Lower lobe of right lung (tissue), 2 donors: ENCODE measurements at regions not wholly inside any gene's neighbourhood (a gene's known extent, or its start where the extent isn't known, plus 50 kb on each side); places are given as distances from the start of the nearest gene placed in this dataset.

Source experiments
- ATAC-seq, 2 donors: fragments of 200-7000 bp; cut with Tn5 transposase; one replicate each; pipeline ENCODE4 v1.9.1; 2020 to 2022; ENCODE audit warnings: mild to moderate bottlenecking in 2 of 2, moderate library complexity in 2 of 2
- DNase-seq: peaks from one replicate; pipeline ENCODE4 v3.0.0-alpha.2; 2020
- H3K27ac ChIP-seq: fragments of 200-600 bp; one replicate; pipeline ENCODE4 v1.8.0; 2022
- H3K27me3 ChIP-seq: fragments of 200-600 bp; one replicate; pipeline ENCODE4 v1.8.0; 2022; ENCODE audit warnings: low read depth
- H3K36me3 ChIP-seq: fragments of 200-600 bp; one replicate; pipeline ENCODE4 v1.8.0; 2022; ENCODE audit warnings: mild to moderate bottlenecking
- H3K4me1 ChIP-seq: fragments of 200-600 bp; one replicate; pipeline ENCODE4 v1.8.0; 2022
- H3K4me3 ChIP-seq: fragments of 200-600 bp; one replicate; pipeline ENCODE4 v1.8.0; 2022; ENCODE audit warnings: mild to moderate bottlenecking
- H3K9me3 ChIP-seq: fragments of 200-600 bp; one replicate; pipeline ENCODE4 v1.8.0; 2022
- CTCF ChIP-seq: fragments of 200-600 bp; IDR thresholded peaks from one replicate; pipeline ENCODE4 v1.8.0; 2022; ENCODE audit warnings: antibody characterized with exemption, mild to moderate bottlenecking
- intact Hi-C: fragments of 100-400 bp; cut with DNase I; formaldehyde crosslinking; loops from one replicate; pipeline ENCODE4 v1.11.0; 2022
- donor health status: DM: no; HTN: yes; CAD: no; lungs with severe emphysema.

GRCh38 chr17:77824102-77824779, 134.3 kb upstream of the TNRC6C start:
- no peaks in the 10 kb centered on the region for H3K36me3 ChIP-seq
- TF ChIP-seq CTCF, result no peak
- H3K9me3 ChIP-seq, result no peaks in the 10 kb centered on the region
- no peak overlapping the region for H3K27ac ChIP-seq
- no peak overlapping the region for H3K4me3 ChIP-seq
- ATAC-seq (no peak), DNase-seq (peak; percentile 24)
- H3K27me3 ChIP-seq, result no peaks in the 10 kb centered on the region
- no peaks in the 10 kb centered on the region for H3K4me1 ChIP-seq
- intact Hi-C loops, result no loop called here

- no peaks in the 10 kb centered on the region for H3K36me3 ChIP-seq
- peak; percentile 19 for DNase-seq
- no peak overlapping the region for H3K4me3 ChIP-seq
- H3K9me3 ChIP-seq, result no peaks in the 10 kb centered on the region
- intact Hi-C loops, result no loop called here
- no peaks in the 10 kb centered on the region for H3K4me1 ChIP-seq
- no peak overlapping the region for H3K27ac ChIP-seq
- no peaks in the 10 kb centered on the region for H3K27me3 ChIP-seq
- ATAC-seq, result no peak
- TF ChIP-seq CTCF, result no peak
These were observed 133.7 kb upstream of the TNRC6C start for GRCh38 chr17:77824780-77825280.

GRCh38 chr17:77825621-77826020, 132.9 kb upstream of the TNRC6C start:
- no peak for TF ChIP-seq CTCF
- Histone ChIP-seq H3K4me1 (peaks cover 6% of the 10 kb centered on the region), H3K27ac (no peak overlapping the region), H3K4me3 (no peak overlapping the region), H3K27me3 (no peaks in the 10 kb centered on the region), H3K36me3 (no peaks in the 10 kb centered on the region), H3K9me3 (no peaks in the 10 kb centered on the region)
- peak; percentile 27 for DNase-seq
- ATAC-seq, result no peak
- intact Hi-C loops, result no loop called here

- H3K36me3 ChIP-seq, result no peaks in the 10 kb centered on the region
- intact Hi-C loops, result no loop called here
- H3K4me1 ChIP-seq, result peaks cover 13% of the 10 kb centered on the region
- DNase-seq (peak; percentile 18), ATAC-seq (no peak)
- TF ChIP-seq CTCF, result no peak
- H3K9me3 ChIP-seq, result no peaks in the 10 kb centered on the region
- no peak overlapping the region for H3K4me3 ChIP-seq
- H3K27ac ChIP-seq, result no peak overlapping the region
- H3K27me3 ChIP-seq, result no peaks in the 10 kb centered on the region
These were observed 132.2 kb upstream of the TNRC6C start for GRCh38 chr17:77826132-77826873.

GRCh38 chr17:77827039-77827438, 131.5 kb upstream of the TNRC6C start:
- Histone ChIP-seq H3K4me3 (no peak overlapping the region), H3K4me1 (peaks cover 13% of the 10 kb centered on the region), H3K27ac (no peak overlapping the region), H3K27me3 (no peaks in the 10 kb centered on the region), H3K36me3 (no peaks in the 10 kb centered on the region), H3K9me3 (no peaks in the 10 kb centered on the region)
- no peak for ATAC-seq
- no peak for TF ChIP-seq CTCF
- peak; percentile 14 for DNase-seq
- intact Hi-C loops, result no loop called here
